ENCODE measurements at regions not wholly inside any gene's neighbourhood (a gene's known extent, or its start where the extent isn't known, plus 50 kb on each side); places are given as distances from the start of the nearest gene placed in this dataset.

GRCh38 chr14:29310757-29311156 is 544.2 kb downstream of the FOXG1 start:
- Mint-ChIP-seq H3K9me3 (peaks cover 9% of the 10 kb centered on the region), H3K27me3 (ENCODE audit: low read depth) (no peaks in the 10 kb centered on the region), H3K36me3 (ENCODE audit: low read depth) (no peaks in the 10 kb centered on the region), H3K4me3 (no peak overlapping the region), H3K27ac (no peak overlapping the region), H3K4me1 (ENCODE audit: low read depth) (no peaks in the 10 kb centered on the region)

- Mint-ChIP-seq H3K9me3 (peaks cover 13% of the 10 kb centered on the region), H3K27ac (no peak overlapping the region), H3K27me3 (ENCODE audit: low read depth) (no peaks in the 10 kb centered on the region), H3K4me1 (ENCODE audit: low read depth) (no peaks in the 10 kb centered on the region), H3K4me3 (no peak overlapping the region), H3K36me3 (ENCODE audit: low read depth) (no peaks in the 10 kb centered on the region)
These were observed 545.4 kb downstream of the FOXG1 start for GRCh38 chr14:29311983-29312382.

GRCh38 chr14:29316936-29317335 is 550.3 kb downstream of the FOXG1 start:
- Mint-ChIP-seq H3K27ac (no peak overlapping the region), H3K36me3 (ENCODE audit: low read depth) (no peaks in the 10 kb centered on the region), H3K27me3 (ENCODE audit: low read depth) (no peaks in the 10 kb centered on the region), H3K4me3 (no peak overlapping the region), H3K4me1 (ENCODE audit: low read depth) (no peaks in the 10 kb centered on the region), H3K9me3 (peaks cover 31% of the 10 kb centered on the region)

GRCh38 chr14:29317423-29317822 is 550.8 kb downstream of the FOXG1 start:
- no peaks in the 10 kb centered on the region for H3K27me3 Mint-ChIP-seq (ENCODE audit: low read depth)
- H3K36me3 Mint-ChIP-seq (ENCODE audit: low read depth), result no peaks in the 10 kb centered on the region
- peaks cover 31% of the 10 kb centered on the region for H3K9me3 Mint-ChIP-seq
- H3K4me3 Mint-ChIP-seq, result no peak overlapping the region
- H3K4me1 Mint-ChIP-seq (ENCODE audit: low read depth), result no peaks in the 10 kb centered on the region
- H3K27ac Mint-ChIP-seq, result no peak overlapping the region

GRCh38 chr14:29320286-29320685 is 553.7 kb downstream of the FOXG1 start:
- Mint-ChIP-seq H3K4me1 (ENCODE audit: low read depth) (no peaks in the 10 kb centered on the region), H3K9me3 (peaks cover 37% of the 10 kb centered on the region), H3K27me3 (ENCODE audit: low read depth) (no peaks in the 10 kb centered on the region), H3K4me3 (no peak overlapping the region), H3K27ac (no peak overlapping the region), H3K36me3 (ENCODE audit: low read depth) (no peaks in the 10 kb centered on the region)

- H3K36me3 Mint-ChIP-seq (ENCODE audit: low read depth), result no peaks in the 10 kb centered on the region
- no peaks in the 10 kb centered on the region for H3K4me1 Mint-ChIP-seq (ENCODE audit: low read depth)
- no peak overlapping the region for H3K27ac Mint-ChIP-seq
- peaks cover 39% of the 10 kb centered on the region for H3K9me3 Mint-ChIP-seq
- no peaks in the 10 kb centered on the region for H3K27me3 Mint-ChIP-seq (ENCODE audit: low read depth)
- no peak overlapping the region for H3K4me3 Mint-ChIP-seq
These were observed 555.1 kb downstream of the FOXG1 start for GRCh38 chr14:29321646-29322045.

- Mint-ChIP-seq H3K36me3 (ENCODE audit: low read depth) (no peaks in the 10 kb centered on the region), H3K27ac (no peak overlapping the region), H3K4me3 (no peak overlapping the region), H3K27me3 (ENCODE audit: low read depth) (no peaks in the 10 kb centered on the region), H3K9me3 (peaks cover 32% of the 10 kb centered on the region), H3K4me1 (ENCODE audit: low read depth) (no peaks in the 10 kb centered on the region)
These were observed 573.0 kb downstream of the FOXG1 start for GRCh38 chr14:29339494-29340172.

GRCh38 chr14:29348504-29348903 is 579.1 kb downstream of the PRKD1 start:
- H3K27ac Mint-ChIP-seq, result no peak overlapping the region
- H3K9me3 Mint-ChIP-seq, result peaks cover 12% of the 10 kb centered on the region
- no peaks in the 10 kb centered on the region for H3K4me1 Mint-ChIP-seq (ENCODE audit: low read depth)
- H3K4me3 Mint-ChIP-seq, result no peak overlapping the region
- H3K36me3 Mint-ChIP-seq (ENCODE audit: low read depth), result no peaks in the 10 kb centered on the region
- H3K27me3 Mint-ChIP-seq (ENCODE audit: low read depth), result no peaks in the 10 kb centered on the region

GRCh38 chr14:29350496-29350895 is 577.2 kb downstream of the PRKD1 start:
- Mint-ChIP-seq H3K4me3 (no peak overlapping the region), H3K4me1 (ENCODE audit: low read depth) (no peaks in the 10 kb centered on the region), H3K27me3 (ENCODE audit: low read depth) (no peaks in the 10 kb centered on the region), H3K9me3 (peaks cover 20% of the 10 kb centered on the region), H3K27ac (no peak overlapping the region), H3K36me3 (ENCODE audit: low read depth) (no peaks in the 10 kb centered on the region)

GRCh38 chr14:29351996-29352705 is 575.5 kb downstream of the PRKD1 start:
- Mint-ChIP-seq H3K9me3 (peaks cover 25% of the 10 kb centered on the region), H3K36me3 (ENCODE audit: low read depth) (no peaks in the 10 kb centered on the region), H3K27me3 (ENCODE audit: low read depth) (no peaks in the 10 kb centered on the region)

GRCh38 chr14:29352706-29353080 is 575.0 kb downstream of the PRKD1 start:
- Mint-ChIP-seq H3K9me3 (peaks cover 30% of the 10 kb centered on the region), H3K27me3 (ENCODE audit: low read depth) (no peaks in the 10 kb centered on the region), H3K36me3 (ENCODE audit: low read depth) (no peaks in the 10 kb centered on the region), H3K4me3 (no peak overlapping the region), H3K27ac (no peak overlapping the region), H3K4me1 (ENCODE audit: low read depth) (no peaks in the 10 kb centered on the region)

More at GRCh38 chr14:29351996-29352705, 575.5 kb downstream of the PRKD1 start:
- H3K27ac Mint-ChIP-seq, result no peak overlapping the region
- H3K4me1 Mint-ChIP-seq (ENCODE audit: low read depth), result no peaks in the 10 kb centered on the region
- H3K4me3 Mint-ChIP-seq, result no peak overlapping the region

- Mint-ChIP-seq H3K4me3 (no peak overlapping the region), H3K4me1 (ENCODE audit: low read depth) (no peaks in the 10 kb centered on the region), H3K9me3 (peaks cover 29% of the 10 kb centered on the region), H3K27ac (no peak overlapping the region), H3K27me3 (ENCODE audit: low read depth) (no peaks in the 10 kb centered on the region), H3K36me3 (ENCODE audit: low read depth) (no peaks in the 10 kb centered on the region)
These were observed 574.1 kb downstream of the PRKD1 start for GRCh38 chr14:29353513-29353912.

- Mint-ChIP-seq H3K4me1 (ENCODE audit: low read depth) (no peaks in the 10 kb centered on the region), H3K4me3 (no peak overlapping the region), H3K9me3 (peaks cover 32% of the 10 kb centered on the region), H3K27ac (no peak overlapping the region), H3K27me3 (ENCODE audit: low read depth) (no peaks in the 10 kb centered on the region), H3K36me3 (ENCODE audit: low read depth) (no peaks in the 10 kb centered on the region)
These were observed 573.2 kb downstream of the PRKD1 start for GRCh38 chr14:29354486-29354885.

- Mint-ChIP-seq H3K4me1 (ENCODE audit: low read depth) (no peaks in the 10 kb centered on the region), H3K27ac (no peak overlapping the region)
These were observed 572.3 kb downstream of the PRKD1 start for GRCh38 chr14:29355331-29355730.

GRCh38 chr14:29355846-29356245 is 571.8 kb downstream of the PRKD1 start:
- Mint-ChIP-seq H3K4me1 (ENCODE audit: low read depth) (no peaks in the 10 kb centered on the region), H3K9me3 (peaks cover 32% of the 10 kb centered on the region), H3K36me3 (ENCODE audit: low read depth) (no peaks in the 10 kb centered on the region), H3K27ac (no peak overlapping the region), H3K27me3 (ENCODE audit: low read depth) (no peaks in the 10 kb centered on the region), H3K4me3 (no peak overlapping the region)

More at GRCh38 chr14:29355331-29355730, 572.3 kb downstream of the PRKD1 start:
- Mint-ChIP-seq H3K4me3 (no peak overlapping the region), H3K36me3 (ENCODE audit: low read depth) (no peaks in the 10 kb centered on the region), H3K27me3 (ENCODE audit: low read depth) (no peaks in the 10 kb centered on the region), H3K9me3 (peaks cover 32% of the 10 kb centered on the region)
